HCT116 (cell line): ENCODE measurements at regions not wholly inside any gene's neighbourhood (a gene's known extent, or its start where the extent isn't known, plus 50 kb on each side); places are given as distances from the start of the nearest gene placed in this dataset.

Experiments
- ATAC-seq: fragments of 200-7000 bp; cut with Tn5 transposase; 2 replicates; pipeline ENCODE4 v1.9.1; 2020; ENCODE audit warnings: mild to moderate bottlenecking, moderate library complexity
- BruUV-seq: library from RNA; stranded (reverse); fragments of 400-500 nt; replicated peaks from 2 replicates; lab custom pipeline; 2021; lab: Mats Ljungman, UMichigan
- CTCF ChIA-PET: fragments of 300-600 bp; sonication (Branson Sonifier 250); formaldehyde crosslinking; loops from one replicate; lab custom pipeline; 2021; ENCODE audit warnings: antibody characterized with exemption; lab: Charles Lee
- POLR2A ChIA-PET: fragments of 300-600, 350-600 bp; sonication (Branson Sonifier 250); formaldehyde crosslinking; loops from one replicate; lab custom pipeline; 2021; ENCODE audit warnings: antibody characterized with exemption; lab: Charles Lee
- RAD21 ChIA-PET, 2 experiments: fragments of 300-600 bp; sonication (Branson Sonifier 250); formaldehyde crosslinking; loops; one replicate each; lab custom pipeline; 2023; ENCODE audit warnings: low total read pairs in 2 of 2; ENCODE audit not compliant: uncharacterized antibody in 2 of 2, unreplicated experiment in 2 of 2, low non-redundant PET in 1 of 2; lab: Charles Lee
- DNase-seq: peaks from one replicate; pipeline ENCODE4 v3.0.0-alpha.2; 2010; ENCODE audit warnings: low read depth, low spot score
- H2AFZ ChIP-seq: fragments of 200-600 bp; shearing (Covaris generic), sonication (generic); 2 replicates; pipeline ENCODE4 v1.6.1; 2017; ENCODE audit warnings: low read depth, mixed run types, mixed read lengths, antibody characterized with exemption, low read length; ENCODE audit not compliant: poor library complexity, severe bottlenecking
- H3K27ac ChIP-seq: 2 replicates; pipeline ENCODE4 v1.5.1; 2012; ENCODE audit warnings: low read depth, low read length
- H3K27me3 ChIP-seq: fragments of 200-600 bp; sonication (generic); 2 replicates; pipeline ENCODE4 v1.6.1; 2016; ENCODE audit warnings: mixed run types, low read length, mixed read lengths; ENCODE audit not compliant: insufficient read depth
- H3K36me3 ChIP-seq, 2 experiments: fragments of 200-500 bp in 1 of 2; fragments of 200-600 bp in 1 of 2; sonication (Bioruptor generic) in 1 of 2; sonication (generic) in 1 of 2; 2 replicates each; pipeline versions ENCODE4 v1.5.1 to v1.6.1; 2014 to 2016; ENCODE audit warnings: low read length in 2 of 2, inconsistent platforms in 1 of 2, mixed read lengths in 1 of 2, mixed run types in 1 of 2; ENCODE audit not compliant: insufficient read depth in 2 of 2, control insufficient read depth in 1 of 2
- H3K4me1 ChIP-seq, 2 experiments: fragments of 200-600 bp in 1 of 2; sonication (generic) in 1 of 2; 2 replicates each; pipeline versions ENCODE4 v1.5.1 to v1.6.1; 2012 to 2017; ENCODE audit warnings: low read length in 2 of 2, inconsistent platforms in 1 of 2, mild to moderate bottlenecking in 1 of 2, mixed read lengths in 1 of 2, mixed run types in 1 of 2, moderate library complexity in 1 of 2; ENCODE audit not compliant: insufficient read depth in 2 of 2, control insufficient read depth in 1 of 2
- H3K4me2 ChIP-seq: fragments of 200-600 bp; sonication (generic); 2 replicates; pipeline ENCODE4 v1.6.1; 2017; ENCODE audit warnings: mixed run types, low read length, mixed read lengths
- H3K4me3 ChIP-seq, 2 experiments: fragments of 200-600 bp in 1 of 2; sonication (generic) in 1 of 2; replicated peaks in 1 of 2; 2 replicates each; pipeline ENCODE4 v1.5.1; 2011 to 2016; ENCODE audit warnings: low read length in 2 of 2, control low read depth in 1 of 2, low read depth in 1 of 2, mild to moderate bottlenecking in 1 of 2, mixed read lengths in 1 of 2, mixed run types in 1 of 2
- H3K79me2 ChIP-seq: fragments of 200-600 bp; sonication (generic); 2 replicates; pipeline ENCODE4 v1.6.1; 2017; ENCODE audit warnings: mild to moderate bottlenecking, mixed run types, low read length, moderate library complexity, mixed read lengths; ENCODE audit not compliant: insufficient read depth
- H3K9ac ChIP-seq: fragments of 200-600 bp; sonication (generic); 2 replicates; pipeline ENCODE4 v1.6.1; 2016; ENCODE audit warnings: low read length, mixed read lengths
- H3K9me2 ChIP-seq: fragments of 200-600 bp; sonication (generic), shearing (Covaris generic); 2 replicates; pipeline ENCODE4 v1.6.1; 2017; ENCODE audit warnings: mixed run types, mild to moderate bottlenecking, moderate library complexity; ENCODE audit not compliant: insufficient read depth
- H3K9me3 ChIP-seq, 2 experiments: fragments of 200-500 bp in 1 of 2; fragments of 200-600 bp in 1 of 2; sonication (Bioruptor generic) in 1 of 2; sonication (generic) in 1 of 2; 2 replicates each; pipeline ENCODE4 v1.6.1; 2014 to 2017; ENCODE audit warnings: low read length in 2 of 2, mixed read lengths in 2 of 2, inconsistent platforms in 1 of 2, low read depth in 1 of 2, mild to moderate bottlenecking in 1 of 2, mixed run types in 1 of 2, moderate library complexity in 1 of 2; ENCODE audit not compliant: control insufficient read depth in 1 of 2, insufficient read depth in 1 of 2
- H4K20me1 ChIP-seq: fragments of 200-600 bp; sonication (generic), shearing (Covaris generic); 2 replicates; pipeline ENCODE4 v1.6.1; 2017; ENCODE audit warnings: mixed run types, mild to moderate bottlenecking, moderate library complexity; ENCODE audit not compliant: insufficient read depth
- ATF3 ChIP-seq: IDR thresholded peaks from 2 replicates; pipeline ENCODE4 v1.6.1; 2012
- CBX3 ChIP-seq: IDR thresholded peaks from 2 replicates; pipeline ENCODE4 v1.6.1; 2012; ENCODE audit warnings: low read depth
- CTCF ChIP-seq, 3 experiments: fragments of 200-600 bp in 1 of 3; sonication (generic) in 1 of 3; IDR thresholded peaks in 2 of 3; conservative IDR thresholded peaks in 1 of 3; 2 replicates each; pipeline ENCODE4 v1.5.1; 2012 to 2017; ENCODE audit warnings: low read depth in 2 of 3, low read length in 2 of 3, antibody characterized with exemption in 1 of 3, borderline replicate concordance in 1 of 3, control low read depth in 1 of 3, mild to moderate bottlenecking in 1 of 3, mixed read lengths in 1 of 3, mixed run types in 1 of 3, moderate library complexity in 1 of 3; ENCODE audit not compliant: insufficient read depth in 1 of 3
- EGR1 ChIP-seq: IDR thresholded peaks from 2 replicates; pipeline ENCODE4 v1.6.1; 2012; ENCODE audit warnings: low read depth
- ELF1 ChIP-seq: IDR thresholded peaks from 2 replicates; pipeline ENCODE4 v1.6.1; 2012; ENCODE audit warnings: low read depth, borderline replicate concordance
- EZH2 ChIP-seq: fragments of 200-600 bp; sonication (generic); IDR thresholded peaks from 2 replicates; pipeline ENCODE4 v1.6.1; 2017; ENCODE audit warnings: antibody characterized with exemption, mixed run types
- EZH2phosphoT487 ChIP-seq: fragments of 200-600 bp; IDR thresholded peaks from 2 replicates; pipeline ENCODE4 v1.6.1; 2018; ENCODE audit warnings: antibody characterized with exemption, borderline replicate concordance
- MAX ChIP-seq: IDR thresholded peaks from 2 replicates; pipeline ENCODE4 v1.6.1; 2012
- POLR2A ChIP-seq: IDR thresholded peaks from 2 replicates; pipeline ENCODE4 v1.7.0; 2011; ENCODE audit warnings: borderline replicate concordance; ENCODE audit not compliant: insufficient read depth, insufficient read length; ENCODE audit errors: extremely low read depth
- RAD21 ChIP-seq: IDR thresholded peaks from 2 replicates; pipeline ENCODE4 v1.6.1; 2012; ENCODE audit warnings: low read depth, mild to moderate bottlenecking
- SIN3A ChIP-seq: IDR thresholded peaks from 2 replicates; pipeline ENCODE4 v1.6.1; 2012; ENCODE audit warnings: low read depth
- SP1 ChIP-seq: IDR thresholded peaks from 2 replicates; pipeline ENCODE4 v1.6.1; 2012; ENCODE audit warnings: low read depth
- SRF ChIP-seq: IDR thresholded peaks from 2 replicates; pipeline ENCODE4 v1.6.1; 2012; ENCODE audit warnings: low read depth
- TCF7L2 ChIP-seq: IDR thresholded peaks from 2 replicates; pipeline ENCODE4 v1.7.0; 2011; ENCODE audit warnings: borderline replicate concordance, inconsistent platforms; ENCODE audit not compliant: insufficient read depth, insufficient read length; ENCODE audit errors: extremely low read depth
- ZBTB33 ChIP-seq: IDR thresholded peaks from 2 replicates; pipeline ENCODE4 v1.6.1; 2011; ENCODE audit warnings: mild to moderate bottlenecking, low read length, moderate library complexity; ENCODE audit not compliant: insufficient replicate concordance; ENCODE audit errors: extremely low read depth
- intact Hi-C: fragments of 100-400 bp; cut with micrococcal nuclease; formaldehyde crosslinking; loops from 2 replicates; pipeline ENCODE4 v1.10.0; 2022

DNA sequence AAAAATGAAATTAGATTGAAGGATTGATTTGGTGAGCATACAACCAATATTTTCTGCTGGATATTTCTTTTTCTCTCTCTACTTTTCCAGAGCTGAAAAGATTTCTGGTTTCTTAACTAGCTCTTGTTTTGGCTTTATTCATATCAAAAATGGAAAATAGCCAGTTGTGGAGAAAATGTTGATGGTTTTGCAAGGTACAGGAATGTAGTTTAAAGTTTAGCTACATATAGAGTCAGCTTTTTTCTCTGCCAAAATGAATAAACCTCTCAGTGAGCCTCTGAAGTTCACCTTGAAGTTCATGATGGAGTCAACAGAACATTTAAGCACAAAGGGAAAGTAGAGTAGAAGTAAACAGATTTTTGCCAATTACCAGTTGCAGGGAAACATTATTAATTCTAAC, 720.5 kb upstream of the ALCAM start:
- BruUV-seq: no TSS peak
- Histone ChIP-seq H3K4me1 (no peaks in the 10 kb centered on the region), H3K9me2 (no peaks in the 10 kb centered on the region), H3K9ac (no peak overlapping the region), H4K20me1 (no peaks in the 10 kb centered on the region), H3K79me2 (no peaks in the 10 kb centered on the region)
- CTCF ChIA-PET: no interaction called here
- intact Hi-C loops: no loop called here
- no peak for ATAC-seq
- TF ChIP-seq TCF7L2 (no peak), SRF (no peak), CBX3 (no peak), ELF1 (no peak), EZH2 (no peak), POLR2A (no peak), ZBTB33 (no peak)
- TF ChIP-seq, all 23 proteins: peak for 0
- Histone ChIP-seq H3K4me3 (no peak overlapping the region), H2AFZ (no peak overlapping the region), H3K36me3 (no peaks in the 10 kb centered on the region), H3K9me3 (no peaks in the 10 kb centered on the region), H3K27me3 (no peaks in the 10 kb centered on the region), H3K27ac (no peak overlapping the region), H3K4me2 (no peak overlapping the region)
- POLR2A ChIA-PET: no interaction called here
- DNase-seq: no peak
- RAD21 ChIA-PET: no interaction called here

DNA sequence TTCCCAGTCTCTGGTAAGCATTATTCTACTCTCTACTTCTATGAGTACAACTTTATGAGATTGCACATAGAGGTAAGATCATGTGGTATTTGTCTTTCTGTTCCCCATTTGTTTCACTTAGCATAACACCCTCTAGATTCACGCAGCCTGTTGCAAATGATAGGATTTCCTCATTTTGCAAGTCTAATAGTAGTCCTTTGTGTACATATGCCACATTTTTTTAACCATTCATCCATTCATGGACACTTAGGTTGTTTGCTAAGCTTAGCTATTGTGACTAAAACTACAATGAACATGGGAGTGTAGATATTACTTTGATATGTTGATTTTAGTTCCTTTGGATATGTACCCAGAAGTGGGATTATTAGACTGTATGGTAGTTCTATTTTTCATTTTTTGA, 717.9 kb upstream of the ALCAM start:
- Histone ChIP-seq H3K36me3 (no peaks in the 10 kb centered on the region), H3K4me1 (no peaks in the 10 kb centered on the region), H2AFZ (no peak overlapping the region), H3K9me3 (no peaks in the 10 kb centered on the region), H3K27ac (no peak overlapping the region), H3K79me2 (no peaks in the 10 kb centered on the region), H3K4me3 (no peak overlapping the region), H3K9me2 (no peaks in the 10 kb centered on the region), H4K20me1 (no peaks in the 10 kb centered on the region), H3K27me3 (no peaks in the 10 kb centered on the region), H3K9ac (no peak overlapping the region), H3K4me2 (no peak overlapping the region)
- ChIA-PET POLR2A (no interaction called here), CTCF (no interaction called here), RAD21 (no interaction called here)
- DNase-seq: no peak
- no peak for ATAC-seq
- no TSS peak for BruUV-seq
- intact Hi-C loops: no loop called here
- TF ChIP-seq EZH2phosphoT487 (no peak), ATF3 (no peak), CTCF (IDR thresholded peaks at IDR 0.05 in 2 of 3, conservative IDR thresholded peaks at IDR 0.05 in 1 of 3; ENCODE audit: borderline replicate concordance in 1 of 3, insufficient read depth in 1 of 3, low read depth in 2 of 3, low read length in 2 of 3) (no peak), EGR1 (no peak), SIN3A (no peak), SP1 (no peak), POLR2A (no peak), MAX (no peak), RAD21 (no peak), SRF (no peak)
